Activated CD4-positive, alpha-beta T cell treated with anti-CD3 and anti-CD28 coated beads, Interleukin-2, Interleukin-6, amounts not matched to agents 100 ng/mL and 50 ng/mL, durations not matched to agents 16 hours and 8 hours (primary cell): ENCODE measurements at regions not wholly inside any gene's neighbourhood (a gene's known extent, or its start where the extent isn't known, plus 50 kb on each side); places are given as distances from the start of the nearest gene placed in this dataset.
"Not testable (repeated sequence)": the region's sequence is repeated elsewhere in the genome, so short reads cannot be mapped to it uniquely, and the experiment has no call there.

Source experiments
- DNase-seq: peaks from one replicate; pipeline ENCODE4 v3.0.0-alpha.2; 2020

DNA sequence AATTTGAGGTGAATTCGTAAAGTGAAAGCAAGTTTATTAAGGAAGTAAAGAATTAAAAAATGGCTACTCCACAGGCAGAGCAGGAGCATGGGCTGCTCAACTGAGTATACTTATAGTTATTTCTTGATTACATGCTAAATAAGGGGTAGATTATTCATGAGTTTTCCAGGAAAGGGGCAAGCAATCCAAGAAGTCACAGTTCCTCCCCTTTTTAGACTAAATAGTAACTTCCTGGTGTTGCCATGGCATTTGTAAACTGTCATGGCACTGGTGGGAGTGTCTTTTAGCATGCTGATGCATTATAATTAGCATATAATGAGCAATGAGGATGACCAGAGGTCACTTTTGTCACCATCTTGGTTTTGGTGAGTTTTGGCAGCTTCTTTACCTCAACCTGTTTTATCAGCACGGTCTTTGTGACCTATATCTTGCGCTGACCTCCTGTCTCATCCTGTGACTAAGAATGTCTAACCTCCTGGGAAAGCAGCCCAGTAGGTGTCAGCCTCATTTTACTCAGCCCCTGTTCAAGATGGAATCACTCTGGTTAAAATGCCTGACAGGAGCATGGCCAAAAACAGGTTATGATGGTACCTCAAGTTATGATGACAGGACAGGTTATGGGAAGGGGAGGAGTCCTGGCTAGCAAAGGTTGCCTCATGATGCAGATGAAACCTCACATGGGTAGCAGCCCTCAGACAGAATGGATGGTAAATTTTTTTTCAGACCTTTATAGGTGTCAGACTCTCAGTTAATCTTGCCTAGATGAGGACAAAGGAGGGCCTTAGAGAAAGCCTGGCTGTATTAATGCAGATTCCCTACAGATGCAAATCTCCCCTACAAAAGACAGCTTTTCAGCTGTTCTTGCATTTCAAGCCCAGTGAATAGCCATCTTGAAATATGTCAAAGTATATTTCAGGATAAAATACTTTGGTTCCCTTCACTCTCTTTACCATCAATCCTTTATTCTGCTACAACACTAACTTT lies 49.7 kb downstream of the SIPA1L2 start:
- DNase-seq: peak; percentile 54

DNA sequence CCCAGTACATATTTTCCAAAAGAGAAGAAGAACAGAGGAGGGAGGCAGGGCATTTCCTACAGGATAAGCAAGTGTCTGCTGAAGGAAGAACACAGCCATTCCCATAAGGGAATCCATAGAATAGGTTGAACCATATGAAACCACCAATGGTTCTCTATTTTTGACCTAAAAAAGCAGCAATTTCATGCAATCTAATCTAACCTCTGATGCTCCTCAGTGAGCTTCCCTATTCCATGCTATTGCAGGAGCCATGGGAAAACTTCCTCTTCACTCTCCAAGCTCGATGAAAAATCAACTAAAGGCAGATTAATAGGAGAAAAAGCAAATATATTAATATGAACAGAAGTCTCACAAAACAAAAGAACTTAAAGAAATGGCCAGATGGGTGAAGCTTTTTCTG lies 50.5 kb downstream of the SIPA1L2 start:
- no peak for DNase-seq

DNA sequence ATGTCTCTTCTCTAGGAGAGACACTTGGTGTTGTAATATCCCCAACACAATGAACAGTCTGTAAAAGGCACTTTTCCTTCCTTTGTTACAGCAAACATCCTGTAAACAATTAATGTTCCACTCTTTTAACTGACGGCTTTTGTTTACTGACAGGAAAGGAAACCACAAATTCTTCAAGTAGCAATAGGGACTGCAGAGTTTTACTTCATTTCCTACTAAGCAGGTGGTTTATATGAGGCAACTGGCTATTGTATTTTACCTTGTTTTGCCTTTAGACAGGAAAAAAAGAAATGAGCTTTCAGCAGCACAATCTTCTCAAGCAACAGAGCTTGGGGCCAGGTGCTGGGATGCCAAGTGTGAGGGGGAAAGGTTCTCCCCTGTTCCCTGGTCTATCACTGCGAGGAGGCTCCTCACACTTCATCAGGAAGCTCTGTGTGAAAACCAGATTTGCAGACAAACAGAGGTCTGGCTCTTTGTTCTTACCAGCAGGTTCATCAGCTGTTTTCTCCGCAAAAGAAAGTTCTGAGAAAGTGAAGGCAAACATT lies 51.2 kb downstream of the SIPA1L2 start:
- peak; percentile 42 for DNase-seq

DNA sequence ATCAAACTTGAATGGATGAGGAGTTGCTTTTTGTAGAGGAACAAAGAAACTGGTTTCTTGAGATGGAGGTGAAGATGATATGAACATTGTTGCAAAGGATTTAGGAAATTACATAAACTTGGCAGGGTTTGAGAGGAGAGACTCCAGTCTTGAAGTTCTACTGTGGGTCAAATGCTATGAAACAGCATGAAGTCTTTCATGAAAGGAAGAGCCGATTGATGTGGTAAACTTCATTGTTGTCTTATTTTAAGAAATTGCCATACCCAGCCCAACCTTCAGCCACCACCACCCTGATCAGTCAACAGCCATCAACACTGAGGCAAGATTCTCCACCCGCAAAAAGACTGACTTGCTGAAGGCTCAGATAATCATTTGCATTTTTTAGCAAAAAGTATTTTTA lies 52.2 kb downstream of the SIPA1L2 start:
- no peak for DNase-seq

DNA sequence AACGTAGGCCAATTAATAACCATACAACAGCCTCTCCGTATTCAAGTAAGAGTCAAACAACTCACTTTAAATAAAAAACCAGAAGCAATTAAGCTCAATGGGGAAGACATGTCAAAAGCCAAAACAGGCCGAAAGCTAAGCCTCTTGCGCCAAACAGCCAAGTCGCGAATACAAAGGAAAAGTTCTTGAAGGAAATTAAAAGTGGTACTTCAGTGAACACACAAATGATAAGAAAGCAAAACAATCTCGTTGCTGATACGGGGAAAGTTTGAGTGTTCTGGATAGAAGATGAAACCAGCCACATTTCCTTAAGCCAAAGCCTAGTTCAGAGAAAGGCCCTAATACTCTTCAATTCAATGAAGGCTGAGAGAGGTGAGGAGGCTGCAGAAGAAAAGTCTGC lies 53.4 kb downstream of the SIPA1L2 start:
- DNase-seq: no peak

DNA sequence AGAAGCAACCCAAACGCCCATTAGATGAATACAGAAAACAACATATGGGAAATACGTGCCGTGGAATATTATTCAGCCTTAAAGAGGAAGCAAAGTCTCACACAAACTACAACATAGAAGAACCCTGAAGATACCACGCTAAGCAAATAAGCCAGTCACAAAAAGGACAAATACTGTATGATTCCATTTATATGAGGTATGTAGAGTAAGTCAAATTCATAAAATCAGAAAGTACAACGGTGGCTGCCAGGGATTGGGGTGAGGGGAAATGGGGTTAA lies 54.2 kb downstream of the SIPA1L2 start:
- no peak for DNase-seq

DNA sequence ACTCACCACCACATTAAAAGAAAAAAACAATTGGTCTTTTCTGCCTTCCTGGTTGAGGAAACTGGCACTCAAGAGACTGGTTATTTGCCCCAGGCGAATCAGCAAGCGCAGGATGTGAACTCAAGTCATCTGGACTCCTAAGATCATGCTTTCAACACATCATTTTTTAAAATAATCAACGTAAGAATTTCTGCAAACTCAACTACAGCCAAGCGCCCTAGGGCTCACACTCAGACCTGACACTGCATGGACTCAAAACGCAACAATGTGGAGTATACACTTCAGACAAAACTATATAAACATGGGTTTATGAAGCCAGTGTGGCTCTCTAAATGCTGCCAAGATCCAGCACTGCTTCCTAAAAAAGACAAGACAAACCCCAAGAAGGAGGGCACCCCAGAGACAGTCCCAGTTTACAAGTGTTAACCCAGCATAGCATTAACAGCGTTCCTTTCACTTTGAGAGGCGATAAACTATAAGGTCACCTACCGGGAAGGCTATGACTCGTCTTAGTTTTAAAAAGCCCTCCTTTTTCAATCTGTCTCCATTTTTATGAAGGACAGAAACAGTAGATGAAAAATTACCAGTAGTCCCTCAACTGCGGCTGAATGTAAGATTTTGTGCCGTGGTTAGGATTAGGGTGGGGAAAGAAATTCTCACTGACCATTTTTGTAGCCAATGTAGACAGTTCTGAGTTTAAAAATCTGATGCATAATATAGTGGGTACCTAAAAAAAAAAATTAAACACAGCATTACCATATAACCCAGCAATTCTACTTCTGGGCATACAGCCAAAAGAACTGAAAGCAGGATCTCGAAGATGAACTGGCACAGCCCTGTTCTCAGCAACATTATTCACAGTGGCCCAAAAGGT lies 54.8 kb downstream of the SIPA1L2 start:
- DNase-seq: no peak

DNA sequence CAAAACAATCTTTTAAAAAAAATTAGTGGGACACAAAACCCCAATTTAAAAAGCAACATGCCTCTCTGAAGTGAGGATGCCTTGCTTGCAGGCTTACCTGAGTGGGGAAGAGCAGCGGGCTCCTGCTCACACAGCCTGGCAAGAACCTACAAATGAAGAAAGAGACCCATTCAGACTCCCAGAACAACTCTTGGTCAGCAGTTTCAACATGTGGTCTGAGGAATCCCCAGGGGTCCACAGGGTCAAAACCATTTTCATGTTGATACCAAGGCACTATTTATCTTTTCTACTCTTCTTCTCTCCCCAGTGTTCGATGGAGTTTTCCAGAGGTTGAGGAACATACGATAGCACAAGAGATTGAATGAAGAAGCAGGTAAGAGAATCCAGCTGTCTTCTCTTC lies 55.9 kb downstream of the SIPA1L2 start:
- DNase-seq: no peak

DNA sequence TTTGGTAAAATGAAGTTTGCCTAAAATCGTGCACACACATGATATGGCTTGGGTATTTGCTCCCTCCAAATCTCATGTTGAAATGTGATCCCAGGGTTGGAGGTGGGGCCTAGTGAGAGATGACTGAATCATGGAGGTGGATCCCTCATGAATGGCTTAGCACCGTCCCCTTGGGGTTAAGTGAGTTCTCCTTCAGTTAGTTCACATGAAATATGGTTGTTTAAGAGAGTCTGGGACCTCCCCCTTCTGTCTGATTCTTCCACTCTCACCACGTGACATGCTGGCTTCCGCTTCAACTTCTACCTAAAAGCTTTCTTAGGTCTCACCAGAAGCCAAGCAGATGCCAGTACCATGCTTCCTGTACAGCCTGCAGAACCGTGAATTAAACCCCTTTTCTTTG lies 58.4 kb downstream of the SIPA1L2 start:
- no peak for DNase-seq

DNA sequence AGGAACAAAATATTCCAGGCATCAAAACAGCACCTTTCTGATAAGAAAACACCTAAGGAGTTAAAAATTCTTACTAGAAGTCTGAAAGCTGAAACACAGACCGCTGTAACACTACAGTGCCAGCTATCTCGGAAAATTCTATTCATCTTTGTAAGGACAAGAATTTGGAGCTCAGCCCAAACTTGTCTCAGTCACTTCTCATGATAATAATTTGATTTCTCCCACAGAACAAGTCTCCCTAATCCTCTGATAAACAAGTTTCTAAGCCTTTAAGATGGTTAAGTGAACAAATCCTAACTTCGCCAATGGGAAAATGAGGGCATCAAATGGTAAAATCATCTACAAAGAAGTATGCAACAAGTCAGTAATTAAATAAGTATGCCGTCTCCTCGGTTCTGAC lies 59.9 kb downstream of the SIPA1L2 start:
- no peak for DNase-seq

DNA sequence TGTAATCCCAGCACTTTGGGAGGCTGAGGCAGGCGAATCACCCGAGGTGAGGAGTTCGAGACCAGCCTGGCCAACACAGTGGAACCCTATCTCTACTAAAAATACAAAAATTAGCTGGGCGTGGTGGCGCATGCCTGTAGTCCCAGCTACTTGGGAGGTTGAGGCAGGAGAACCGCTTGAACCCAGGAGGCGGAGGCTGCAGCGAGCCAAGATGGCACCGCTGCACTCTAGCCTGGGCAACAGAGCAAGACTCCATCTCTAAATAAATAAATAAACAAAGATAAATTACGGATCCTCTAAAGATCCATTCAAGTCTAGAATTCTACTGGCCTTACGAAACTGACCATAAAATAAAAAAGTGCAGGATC lies 60.4 kb downstream of the SIPA1L2 start:
- DNase-seq: not testable (repeated sequence)

DNA sequence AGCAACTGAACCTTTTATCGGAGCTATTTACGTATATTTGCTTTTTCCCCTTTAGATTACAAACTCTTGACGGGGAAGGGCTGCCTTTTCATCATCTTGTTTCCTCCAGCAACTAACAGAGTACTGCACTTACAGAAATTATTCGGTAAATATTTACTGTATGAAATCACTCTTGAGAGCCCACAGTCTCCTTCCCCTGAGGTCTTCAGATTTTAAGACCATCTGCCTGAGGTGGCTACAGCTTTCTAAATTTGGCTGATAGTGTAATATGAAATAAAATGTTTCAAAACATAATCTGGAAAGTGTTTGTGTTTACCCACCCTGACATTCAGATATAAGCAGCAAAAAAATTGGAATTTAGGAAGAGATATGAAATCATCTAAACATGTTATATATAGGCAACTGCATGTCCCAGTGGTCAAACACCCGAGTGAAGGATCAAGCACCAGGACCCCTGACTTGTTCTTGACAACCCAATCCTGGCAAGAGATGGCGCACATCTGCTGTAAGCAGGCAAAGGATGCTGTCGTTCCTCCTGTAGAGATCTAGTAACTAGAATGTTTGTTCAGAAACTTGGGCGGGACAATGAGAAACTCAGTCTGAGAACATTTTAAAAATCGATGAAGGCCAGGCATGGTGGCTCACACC lies 60.9 kb downstream of the SIPA1L2 start:
- no peak for DNase-seq

DNA sequence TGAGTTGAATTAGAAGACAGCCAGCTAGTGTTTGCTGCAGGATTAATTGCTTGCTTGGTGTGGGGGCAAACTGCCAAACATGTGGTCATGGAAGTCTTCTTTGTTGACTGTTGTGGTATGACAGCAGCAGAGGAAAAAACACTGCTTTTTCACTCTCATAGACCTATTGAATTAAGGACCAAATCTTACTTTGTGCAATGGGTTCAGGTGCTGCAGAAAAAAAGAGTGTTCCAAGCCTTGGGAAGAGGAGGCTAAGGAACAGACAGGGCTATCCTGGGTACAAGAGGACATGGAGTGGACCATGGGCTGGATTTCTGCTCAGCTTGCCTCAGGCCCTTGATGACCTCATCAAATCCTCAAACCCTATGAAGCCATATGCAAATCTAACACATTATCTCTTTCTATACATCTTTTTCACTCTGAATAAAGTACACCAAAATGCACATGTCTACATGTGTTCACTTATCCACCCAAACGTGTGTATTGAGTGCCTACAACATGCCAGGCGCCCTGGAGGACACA lies 61.5 kb downstream of the SIPA1L2 start:
- DNase-seq: no peak

DNA sequence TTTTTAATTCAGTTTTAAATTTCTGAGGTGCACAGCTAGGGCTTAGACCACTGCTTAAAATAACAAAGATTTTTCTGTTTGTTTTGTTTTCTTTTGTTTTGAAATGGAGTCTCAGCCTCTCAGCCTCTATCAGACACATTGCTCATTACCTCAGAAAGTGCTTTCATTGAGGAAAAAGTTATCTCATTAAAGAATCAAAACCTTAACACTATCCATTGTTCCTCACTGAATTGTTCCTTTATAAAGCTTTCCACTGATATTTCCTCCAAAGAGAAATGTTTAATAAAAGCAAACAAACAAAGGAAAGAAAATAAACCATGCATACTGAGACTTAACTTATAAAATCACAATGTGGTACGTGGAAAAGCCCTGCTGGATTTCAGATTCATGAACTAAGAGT lies 63.8 kb downstream of the SIPA1L2 start:
- no peak for DNase-seq

DNA sequence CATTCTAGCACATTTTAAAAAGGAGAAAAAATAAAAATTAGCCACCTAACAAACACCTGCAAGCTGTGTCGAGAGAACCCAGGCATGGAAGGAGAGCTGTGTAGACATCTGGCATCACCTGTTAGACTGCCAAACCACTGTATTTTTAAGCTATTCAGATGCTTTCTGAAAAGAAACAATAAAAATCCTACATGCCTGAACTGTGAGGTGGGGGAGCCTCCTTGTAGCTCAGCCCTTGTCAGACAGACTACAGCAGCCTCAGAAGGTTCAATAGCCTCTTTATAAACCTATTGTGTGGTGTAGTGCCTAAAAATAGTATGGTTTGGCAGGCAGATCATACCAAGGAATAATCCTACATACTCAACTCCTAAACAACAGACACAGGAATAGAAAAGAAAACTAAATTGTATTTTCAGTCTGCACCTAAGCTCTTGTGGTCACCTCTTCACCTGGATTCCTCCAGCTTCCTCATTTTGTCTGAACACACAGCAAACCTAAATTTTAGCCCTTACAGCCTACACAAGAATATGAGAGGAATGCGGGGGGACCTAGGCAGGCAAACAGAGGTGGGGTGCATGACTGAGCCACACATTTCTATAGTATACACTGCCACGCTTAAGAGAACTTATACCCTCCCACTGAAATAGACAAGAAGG lies 67.0 kb downstream of the SIPA1L2 start:
- no peak for DNase-seq

DNA sequence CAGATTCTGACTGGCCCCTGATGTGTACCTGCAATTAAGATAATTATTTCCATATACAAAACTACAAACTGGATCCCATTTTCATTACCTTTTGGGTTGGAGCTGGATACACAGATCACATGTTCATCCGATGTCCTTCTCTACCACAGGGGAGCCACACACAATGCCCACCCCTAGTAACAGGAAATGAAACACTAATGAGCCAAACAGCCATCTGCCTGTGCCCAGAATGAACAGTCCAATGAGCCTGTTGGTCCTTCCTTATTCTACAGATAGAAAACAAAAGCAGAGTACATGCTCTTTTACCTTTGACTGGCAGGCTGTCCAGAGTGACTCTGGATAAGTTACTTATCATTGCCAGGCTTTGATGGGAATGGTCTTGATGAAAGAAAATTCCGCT lies 68.6 kb downstream of the SIPA1L2 start:
- no peak for DNase-seq

DNA sequence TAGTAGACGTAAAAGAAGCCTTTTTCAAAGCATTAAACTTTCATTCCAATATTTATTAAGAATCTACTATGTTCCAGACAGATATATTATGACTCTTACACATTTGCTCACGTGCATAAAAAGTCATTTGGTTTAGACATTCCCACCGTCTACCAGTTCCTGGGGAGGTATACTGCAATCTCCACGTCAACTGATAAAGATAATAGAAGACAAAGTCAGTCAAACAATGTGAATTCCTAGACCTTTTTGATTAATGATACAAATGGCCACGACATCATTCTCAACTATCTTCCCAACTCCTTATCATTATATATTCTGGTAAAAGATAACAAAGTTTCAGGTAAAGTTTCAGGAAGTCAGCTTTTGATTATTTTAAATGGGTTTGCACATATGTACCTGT lies 69.0 kb downstream of the SIPA1L2 start:
- DNase-seq: no peak

DNA sequence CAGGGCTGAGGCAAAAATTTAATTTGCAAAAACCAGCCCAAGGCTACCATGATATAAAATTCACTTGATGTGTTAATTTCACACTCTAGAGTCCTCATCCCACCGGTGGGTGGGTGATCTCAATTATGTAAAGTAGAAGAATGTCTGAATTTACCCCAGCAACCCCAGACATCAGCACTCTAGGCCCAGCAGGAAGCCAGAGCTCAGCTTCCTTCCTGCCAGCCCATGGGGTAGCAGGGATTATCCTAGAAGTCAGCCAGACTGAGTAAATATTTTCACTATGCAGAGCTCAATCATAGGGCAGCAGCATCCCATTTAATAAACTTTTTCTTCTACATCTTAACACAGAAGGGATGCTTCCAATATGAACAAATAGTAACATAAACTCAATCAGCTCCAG lies 71.0 kb downstream of the SIPA1L2 start:
- DNase-seq: no peak

DNA sequence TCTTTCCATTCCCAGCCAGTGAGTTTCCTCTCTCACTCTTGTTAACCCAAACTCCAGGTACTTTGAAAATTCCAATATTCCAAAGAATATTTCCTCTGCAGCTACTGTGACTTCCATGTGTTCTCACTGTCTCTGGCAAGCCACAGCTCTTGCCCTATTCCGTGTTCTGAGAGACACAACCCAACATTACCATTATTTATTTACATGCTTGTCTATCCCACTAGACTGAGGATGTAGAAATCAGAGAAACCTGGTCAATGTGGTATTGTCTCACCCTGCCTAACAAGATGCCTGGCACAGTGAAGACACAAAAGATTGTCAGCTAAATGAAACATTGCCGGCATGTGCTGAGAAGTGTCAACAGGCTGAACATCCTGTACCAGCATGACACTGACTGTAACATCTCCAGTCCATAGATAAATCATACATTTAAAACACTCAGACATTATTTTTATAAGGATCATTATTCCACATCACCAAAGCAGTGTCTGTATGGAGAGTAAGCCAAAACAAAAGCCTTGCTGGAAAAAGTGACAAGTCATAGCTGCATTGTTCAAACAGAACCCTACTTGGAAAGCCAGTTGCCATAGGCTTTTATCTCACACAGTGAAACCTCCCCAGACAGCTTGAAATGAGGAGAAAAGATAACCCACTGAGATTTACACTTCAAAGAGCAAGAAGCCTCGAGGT lies 72.3 kb downstream of the SIPA1L2 start:
- DNase-seq: no peak

DNA sequence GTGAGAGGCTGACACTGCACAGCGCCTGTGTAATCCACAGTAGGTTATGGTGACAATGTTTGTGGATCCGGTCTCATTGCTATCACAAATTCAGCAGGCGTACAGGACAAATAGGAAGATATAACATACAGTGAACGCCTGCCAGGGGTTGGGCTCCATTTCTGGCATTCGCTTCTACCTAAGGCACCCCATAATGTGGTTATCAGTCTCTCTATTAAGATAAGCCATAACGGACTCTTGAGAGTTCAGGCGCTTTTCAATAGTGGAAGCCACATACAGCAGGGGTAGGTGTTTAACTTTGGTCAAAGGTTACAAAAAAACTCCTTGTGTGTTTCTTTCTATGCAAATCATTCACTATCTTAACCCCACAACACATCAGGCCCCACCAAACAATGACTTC lies 72.8 kb downstream of the SIPA1L2 start:
- no peak for DNase-seq

DNA sequence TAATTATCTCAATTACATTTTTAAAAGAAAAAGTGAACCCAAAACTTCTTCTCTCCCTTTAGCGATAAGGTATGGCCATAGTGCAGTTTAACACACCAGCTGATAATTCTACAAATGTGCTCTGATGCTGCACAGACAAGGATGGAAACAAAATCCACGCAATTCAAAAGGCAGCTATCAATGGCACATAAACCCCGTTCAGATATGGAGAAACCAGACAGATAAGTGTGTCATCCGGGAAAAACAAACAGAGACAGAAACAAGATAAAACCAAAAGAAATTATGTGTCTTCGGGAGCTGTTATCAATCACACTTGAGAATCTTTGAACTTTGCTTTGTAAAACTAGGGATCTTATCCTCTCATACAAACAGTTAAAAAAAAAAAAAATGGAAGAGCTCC lies 73.6 kb downstream of the SIPA1L2 start:
- DNase-seq: no peak
